ENCODE measurements at regions not wholly inside any gene's neighbourhood (a gene's known extent, or its start where the extent isn't known, plus 50 kb on each side); places are given as distances from the start of the nearest gene placed in this dataset.
A peak's percentile ranks its signal among the peaks of the same experiment; 100 is the strongest.

GRCh38 chr13:91174886-91175501, 172.5 kb upstream of the MIR17HG start:
- intact Hi-C loops (cut with DNase I) = no loop called here
- peak overlapping the region; percentile 22 to 47 (median 37) for H3K4me3 ChIP-seq (replicated peaks in 1 of 3)
- no peak overlapping the region for H3K27ac ChIP-seq
- no peaks in the 10 kb centered on the region for H3K9me3 ChIP-seq
- TF ChIP-seq, protein P1, sequence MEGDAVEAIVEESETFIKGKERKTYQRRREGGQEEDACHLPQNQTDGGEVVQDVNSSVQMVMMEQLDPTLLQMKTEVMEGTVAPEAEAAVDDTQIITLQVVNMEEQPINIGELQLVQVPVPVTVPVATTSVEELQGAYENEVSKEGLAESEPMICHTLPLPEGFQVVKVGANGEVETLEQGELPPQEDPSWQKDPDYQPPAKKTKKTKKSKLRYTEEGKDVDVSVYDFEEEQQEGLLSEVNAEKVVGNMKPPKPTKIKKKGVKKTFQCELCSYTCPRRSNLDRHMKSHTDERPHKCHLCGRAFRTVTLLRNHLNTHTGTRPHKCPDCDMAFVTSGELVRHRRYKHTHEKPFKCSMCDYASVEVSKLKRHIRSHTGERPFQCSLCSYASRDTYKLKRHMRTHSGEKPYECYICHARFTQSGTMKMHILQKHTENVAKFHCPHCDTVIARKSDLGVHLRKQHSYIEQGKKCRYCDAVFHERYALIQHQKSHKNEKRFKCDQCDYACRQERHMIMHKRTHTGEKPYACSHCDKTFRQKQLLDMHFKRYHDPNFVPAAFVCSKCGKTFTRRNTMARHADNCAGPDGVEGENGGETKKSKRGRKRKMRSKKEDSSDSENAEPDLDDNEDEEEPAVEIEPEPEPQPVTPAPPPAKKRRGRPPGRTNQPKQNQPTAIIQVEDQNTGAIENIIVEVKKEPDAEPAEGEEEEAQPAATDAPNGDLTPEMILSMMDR (IDR thresholded peaks at IDR 0.05) = no peak
- no peak for TF ChIP-seq POLR2A (IDR thresholded peaks at IDR 0.05)
- no peaks in the 10 kb centered on the region for H3K4me1 ChIP-seq
- WGBS, 2 donors = 13% methylated on average over 17 to 52 of the region's 52 CpGs
- no peaks in the 10 kb centered on the region for H3K27me3 ChIP-seq
- DNase-seq = peak; percentile 5 to 14
- H3K36me3 ChIP-seq = no peaks in the 10 kb centered on the region

DNA sequence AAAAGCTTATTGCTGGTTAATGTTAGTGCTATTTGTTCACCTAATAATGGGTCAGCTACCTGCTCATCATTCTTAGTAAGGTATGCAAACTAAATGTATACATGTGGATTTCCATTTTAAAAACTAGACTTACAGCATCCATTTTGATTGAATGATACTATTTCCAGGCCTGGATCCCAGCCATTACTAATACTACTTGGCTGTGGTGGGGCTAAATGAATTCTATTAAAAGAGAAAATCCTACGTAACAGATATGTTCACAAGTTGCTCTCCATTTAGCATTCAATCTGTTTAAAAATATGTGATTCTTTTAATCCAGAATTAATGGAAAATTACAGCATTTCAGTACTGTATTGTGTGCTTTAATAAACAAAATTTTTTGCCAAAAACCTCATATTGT, 169.4 kb upstream of the MIR17HG start:
- intact Hi-C loops (cut with DNase I) = no loop called here

DNA sequence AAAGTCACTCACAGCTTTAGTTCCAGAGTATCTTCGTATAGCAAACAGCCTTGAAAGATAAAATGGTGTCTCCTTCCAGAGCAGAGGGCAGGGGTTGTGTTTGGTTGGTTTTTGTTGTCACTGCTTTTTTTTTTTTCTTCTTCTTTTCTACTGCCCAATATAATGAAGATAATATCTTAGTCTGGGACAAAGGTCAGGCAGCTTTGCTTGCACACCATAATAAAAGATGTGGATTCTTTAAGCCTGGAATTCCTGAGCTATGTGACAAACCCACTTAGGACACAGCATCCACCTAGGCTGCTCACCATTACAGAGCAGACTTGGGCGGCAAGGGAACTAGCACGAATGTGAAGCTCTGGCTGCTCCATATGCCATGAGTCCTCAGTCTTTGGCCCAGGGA, 165.6 kb upstream of the MIR17HG start:
- TF ChIP-seq, protein P1 (IDR thresholded peaks at IDR 0.05) = no peak
- no peak for TF ChIP-seq POLR2A (IDR thresholded peaks at IDR 0.05)
- Histone ChIP-seq H3K27ac (no peak overlapping the region), H3K4me1 (no peaks in the 10 kb centered on the region), H3K4me3 (replicated peaks in 1 of 3) (no peak overlapping the region), H3K36me3 (no peaks in the 10 kb centered on the region), H3K27me3 (no peaks in the 10 kb centered on the region), H3K9me3 (no peaks in the 10 kb centered on the region)
- DNase-seq = no peak
- WGBS, 2 donors = 91 to 98% methylated on average over 3 of the region's 3 CpGs
- intact Hi-C loops (cut with DNase I) = loop anchor here (10.0 kb wide), 1 partner anchor 47 kb away; no protein-coding TSS in a partner anchor

More for the DNA sequence above, 169.4 kb upstream of the MIR17HG start:
- DNase-seq = no peak
- H3K27ac ChIP-seq = no peak overlapping the region
- H3K36me3 ChIP-seq = no peaks in the 10 kb centered on the region
- no peaks in the 10 kb centered on the region for H3K4me1 ChIP-seq
- no peaks in the 10 kb centered on the region for H3K9me3 ChIP-seq
- H3K27me3 ChIP-seq = no peaks in the 10 kb centered on the region
- TF ChIP-seq, protein P1 (IDR thresholded peaks at IDR 0.05) = no peak
- TF ChIP-seq POLR2A (IDR thresholded peaks at IDR 0.05) = no peak
- no peak overlapping the region for H3K4me3 ChIP-seq (replicated peaks in 1 of 3)
- 89 to 91% methylated on average over 1 of the region's 1 CpG for WGBS, 2 donors

GRCh38 chr13:91184244-91184926, 163.1 kb upstream of the MIR17HG start:
- Histone ChIP-seq H3K9me3 (no peaks in the 10 kb centered on the region), H3K27me3 (no peaks in the 10 kb centered on the region), H3K4me3 (replicated peaks in 1 of 3) (no peak overlapping the region), H3K36me3 (no peaks in the 10 kb centered on the region), H3K27ac (no peak overlapping the region), H3K4me1 (no peaks in the 10 kb centered on the region)
- TF ChIP-seq, protein P1 (IDR thresholded peaks at IDR 0.05) = no peak
- no peak for TF ChIP-seq POLR2A (IDR thresholded peaks at IDR 0.05)
- DNase-seq = no peak
- intact Hi-C loops (cut with DNase I) = loop anchor here (10.0 kb wide), 1 partner anchor 50 kb away; no protein-coding TSS in a partner anchor
- WGBS, 2 donors = 29 to 32% methylated on average over 6 of the region's 6 CpGs

GRCh38 chr13:91185294-91185863, 162.1 kb upstream of the MIR17HG start:
- TF ChIP-seq, protein P1 (IDR thresholded peaks at IDR 0.05) = peak in 4 of 6 experiments; percentile 14 to 62 (median 50)
- no peak for TF ChIP-seq POLR2A (IDR thresholded peaks at IDR 0.05)
- no peak overlapping the region for H3K27ac ChIP-seq
- no peak for DNase-seq
- no peaks in the 10 kb centered on the region for H3K36me3 ChIP-seq
- intact Hi-C loops (cut with DNase I) = loop anchor here (10.0 kb wide), 1 partner anchor 51 kb away; no protein-coding TSS in a partner anchor
- no peaks in the 10 kb centered on the region for H3K27me3 ChIP-seq
- no peaks in the 10 kb centered on the region for H3K9me3 ChIP-seq
- WGBS, 2 donors = 12 to 14% methylated on average over 2 of the region's 2 CpGs
- H3K4me1 ChIP-seq = no peaks in the 10 kb centered on the region
- H3K4me3 ChIP-seq (replicated peaks in 1 of 3) = no peak overlapping the region

Data from thyroid gland (tissue), 4 donors.